ENCODE measurements at regions not wholly inside any gene's neighbourhood (a gene's known extent, or its start where the extent isn't known, plus 50 kb on each side); places are given as distances from the start of the nearest gene placed in this dataset.

GRCh38 chr13:30364876-30365275 is 57.4 kb upstream of the UBE2L5 start:
- TF ChIP-seq, protein P1, sequence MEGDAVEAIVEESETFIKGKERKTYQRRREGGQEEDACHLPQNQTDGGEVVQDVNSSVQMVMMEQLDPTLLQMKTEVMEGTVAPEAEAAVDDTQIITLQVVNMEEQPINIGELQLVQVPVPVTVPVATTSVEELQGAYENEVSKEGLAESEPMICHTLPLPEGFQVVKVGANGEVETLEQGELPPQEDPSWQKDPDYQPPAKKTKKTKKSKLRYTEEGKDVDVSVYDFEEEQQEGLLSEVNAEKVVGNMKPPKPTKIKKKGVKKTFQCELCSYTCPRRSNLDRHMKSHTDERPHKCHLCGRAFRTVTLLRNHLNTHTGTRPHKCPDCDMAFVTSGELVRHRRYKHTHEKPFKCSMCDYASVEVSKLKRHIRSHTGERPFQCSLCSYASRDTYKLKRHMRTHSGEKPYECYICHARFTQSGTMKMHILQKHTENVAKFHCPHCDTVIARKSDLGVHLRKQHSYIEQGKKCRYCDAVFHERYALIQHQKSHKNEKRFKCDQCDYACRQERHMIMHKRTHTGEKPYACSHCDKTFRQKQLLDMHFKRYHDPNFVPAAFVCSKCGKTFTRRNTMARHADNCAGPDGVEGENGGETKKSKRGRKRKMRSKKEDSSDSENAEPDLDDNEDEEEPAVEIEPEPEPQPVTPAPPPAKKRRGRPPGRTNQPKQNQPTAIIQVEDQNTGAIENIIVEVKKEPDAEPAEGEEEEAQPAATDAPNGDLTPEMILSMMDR (IDR thresholded peaks at IDR 0.05): no peak
- TF ChIP-seq EZH2 (IDR thresholded peaks at IDR 0.05): no peak

All from neural progenitor cell (in vitro differentiated cells).